ENCODE measurements at regions not wholly inside any gene's neighbourhood (a gene's known extent, or its start where the extent isn't known, plus 50 kb on each side); places are given as distances from the start of the nearest gene placed in this dataset.

DNA sequence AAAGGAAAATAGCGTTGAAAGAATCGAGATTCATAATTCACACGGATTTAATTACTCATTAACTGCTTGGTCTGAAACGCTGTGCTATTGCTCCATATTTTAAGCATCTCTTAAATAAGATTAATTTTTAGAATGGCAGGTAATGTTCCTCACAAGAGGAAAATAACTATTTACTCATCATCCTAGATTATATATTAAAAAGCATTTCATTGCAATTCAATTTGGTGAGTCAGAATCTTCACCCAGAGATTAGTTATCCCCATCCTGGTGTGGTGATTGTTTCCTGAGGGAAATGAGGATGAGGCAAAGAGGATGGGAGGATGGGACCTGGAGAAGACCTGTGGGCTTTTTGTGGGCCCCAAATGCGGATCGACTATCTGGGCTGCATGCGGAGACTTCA is 145.5 kb upstream of the MAP1B start:
- H3K9ac ChIP-seq (ENCODE audit: low read depth, low read length), result no peak overlapping the region
- H3K36me3 ChIP-seq (ENCODE audit: insufficient read depth, low read depth, low read length), result no peaks in the 10 kb centered on the region
- H3K27ac ChIP-seq (ENCODE audit: low read length), result no peak overlapping the region
- H3K4me3 ChIP-seq (ENCODE audit: low read length), result no peak overlapping the region
- H3K27me3 ChIP-seq (ENCODE audit: insufficient read depth, low read length), result no peaks in the 10 kb centered on the region
- H3K9me3 ChIP-seq (ENCODE audit: insufficient read depth, low read depth, low read length), result no peaks in the 10 kb centered on the region; the same call in 1 of the 2 replicates
- peaks cover 4% of the 10 kb centered on the region for H3K4me1 ChIP-seq (ENCODE audit: insufficient read depth, low read length)

DNA sequence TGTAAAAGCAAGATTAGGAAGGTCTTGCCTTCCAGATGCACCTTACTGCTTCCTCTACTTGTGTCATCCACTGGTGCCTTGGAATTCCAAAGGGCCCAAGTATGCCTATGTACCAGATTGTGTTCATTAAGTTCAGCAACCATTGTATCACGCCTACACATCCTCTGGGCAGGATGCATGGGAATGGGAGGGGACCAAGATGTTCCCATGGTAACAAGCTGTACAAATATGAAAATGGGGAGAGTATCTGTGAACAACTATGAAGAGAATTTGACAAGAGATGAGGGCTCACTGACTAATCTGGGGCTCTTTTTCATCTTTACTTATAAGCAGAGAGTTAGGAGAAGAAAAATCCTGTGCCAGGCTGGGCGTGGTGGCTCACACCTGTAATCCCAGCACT is 137.8 kb upstream of the MAP1B start:
- Histone ChIP-seq H3K4me3 (ENCODE audit: low read length) (no peak overlapping the region), H3K4me1 (ENCODE audit: insufficient read depth, low read length) (no peaks in the 10 kb centered on the region), H3K27me3 (ENCODE audit: insufficient read depth, low read length) (no peaks in the 10 kb centered on the region), H3K36me3 (ENCODE audit: insufficient read depth, low read depth, low read length) (no peaks in the 10 kb centered on the region), H3K9me3 (ENCODE audit: insufficient read depth, low read depth, low read length) (no peaks in the 10 kb centered on the region; the same call in 1 of the 2 replicates), H3K27ac (ENCODE audit: low read length) (no peak overlapping the region), H3K9ac (ENCODE audit: low read depth, low read length) (no peak overlapping the region)

DNA sequence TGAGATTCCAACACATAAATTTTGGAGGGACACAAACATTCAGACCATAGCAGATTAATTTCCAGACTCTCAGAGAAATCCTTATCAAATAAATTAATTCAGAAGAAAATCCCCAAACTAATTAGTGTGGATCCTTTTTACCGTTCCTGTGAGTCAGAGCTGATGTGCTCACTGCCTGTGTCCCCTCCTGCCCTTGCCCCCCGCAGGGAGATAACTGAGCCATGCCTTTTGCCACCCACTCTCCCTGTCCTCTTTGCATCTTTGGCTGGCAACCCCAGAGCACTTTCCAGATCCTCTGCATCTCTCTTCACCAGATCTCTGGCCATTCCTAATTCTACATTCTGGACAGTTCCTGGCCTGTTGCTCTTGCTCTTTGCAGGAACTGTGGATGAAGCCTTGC is 135.4 kb upstream of the MAP1B start:
- no peak overlapping the region for H3K27ac ChIP-seq (ENCODE audit: low read length)
- H3K9me3 ChIP-seq (ENCODE audit: insufficient read depth, low read depth, low read length), result no peaks in the 10 kb centered on the region
- H3K36me3 ChIP-seq (ENCODE audit: insufficient read depth, low read depth, low read length), result no peaks in the 10 kb centered on the region
- H3K9ac ChIP-seq (ENCODE audit: low read depth, low read length), result no peak overlapping the region
- H3K4me1 ChIP-seq (ENCODE audit: insufficient read depth, low read length), result no peaks in the 10 kb centered on the region
- H3K4me3 ChIP-seq (ENCODE audit: low read length), result no peak overlapping the region
- no peaks in the 10 kb centered on the region for H3K27me3 ChIP-seq (ENCODE audit: insufficient read depth, low read length)

DNA sequence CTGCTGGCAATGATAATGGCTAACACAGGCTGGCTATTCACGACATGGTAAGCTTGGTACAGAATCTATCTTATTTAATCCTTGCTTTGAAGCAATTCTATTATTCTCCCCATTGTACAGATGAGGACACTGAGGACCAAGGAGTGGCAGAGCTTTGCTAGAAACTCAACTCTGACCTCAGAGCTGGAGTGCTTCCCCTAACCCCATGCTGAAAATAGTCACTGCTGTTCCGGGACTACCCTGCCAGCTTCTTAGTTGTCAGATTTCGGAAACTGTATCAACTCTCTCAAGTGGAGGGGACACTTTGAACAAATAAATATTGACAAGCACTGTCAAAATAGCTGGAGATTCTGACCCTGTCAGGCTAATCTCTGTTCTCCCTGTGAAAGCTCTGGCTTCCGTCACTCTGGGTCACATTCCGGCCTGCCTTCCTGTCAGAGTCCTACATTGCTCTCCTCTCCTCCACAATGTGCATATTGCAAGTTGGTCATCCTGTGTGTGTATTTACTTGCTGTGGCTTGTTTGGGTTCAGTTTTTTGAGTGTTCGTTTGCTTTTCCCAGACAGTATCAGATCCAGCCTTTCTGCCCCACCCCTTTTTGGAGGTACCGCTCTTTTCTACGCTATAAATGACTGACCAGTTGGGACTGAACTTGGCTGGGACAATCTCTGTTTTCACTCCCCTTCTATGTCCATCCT is 134.3 kb upstream of the MAP1B start:
- Histone ChIP-seq H3K27ac (ENCODE audit: low read length) (no peak overlapping the region), H3K9me3 (ENCODE audit: insufficient read depth, low read depth, low read length) (no peaks in the 10 kb centered on the region), H3K9ac (ENCODE audit: low read depth, low read length) (no peak overlapping the region), H3K27me3 (ENCODE audit: insufficient read depth, low read length) (no peaks in the 10 kb centered on the region), H3K36me3 (ENCODE audit: insufficient read depth, low read depth, low read length) (no peaks in the 10 kb centered on the region), H3K4me3 (ENCODE audit: low read length) (no peak overlapping the region), H3K4me1 (ENCODE audit: insufficient read depth, low read length) (no peaks in the 10 kb centered on the region)

DNA sequence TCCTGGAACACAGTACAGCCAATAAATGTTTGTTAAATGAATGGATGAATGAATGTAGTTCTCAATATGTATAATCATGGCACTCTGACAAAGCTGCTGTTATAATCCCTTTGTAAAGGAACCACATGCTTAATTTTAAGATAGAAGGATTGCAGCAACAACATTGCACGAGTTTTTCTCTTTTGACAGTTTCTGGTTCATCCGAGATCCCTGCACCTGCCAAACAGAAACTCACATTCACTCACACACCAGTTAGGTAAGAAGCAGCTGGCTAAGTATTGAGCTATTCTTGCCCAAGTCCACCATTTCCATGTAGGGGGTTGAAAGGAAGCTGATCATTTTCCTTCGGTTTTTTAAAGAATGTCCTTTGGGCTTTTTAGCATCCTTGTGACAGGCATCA is 133.7 kb upstream of the MAP1B start:
- no peaks in the 10 kb centered on the region for H3K9me3 ChIP-seq (ENCODE audit: insufficient read depth, low read depth, low read length)
- H3K27ac ChIP-seq (ENCODE audit: low read length), result no peak overlapping the region
- no peak overlapping the region for H3K4me3 ChIP-seq (ENCODE audit: low read length)
- no peaks in the 10 kb centered on the region for H3K27me3 ChIP-seq (ENCODE audit: insufficient read depth, low read length)
- no peaks in the 10 kb centered on the region for H3K36me3 ChIP-seq (ENCODE audit: insufficient read depth, low read depth, low read length)
- no peak overlapping the region for H3K9ac ChIP-seq (ENCODE audit: low read depth, low read length)
- no peaks in the 10 kb centered on the region for H3K4me1 ChIP-seq (ENCODE audit: insufficient read depth, low read length)

DNA sequence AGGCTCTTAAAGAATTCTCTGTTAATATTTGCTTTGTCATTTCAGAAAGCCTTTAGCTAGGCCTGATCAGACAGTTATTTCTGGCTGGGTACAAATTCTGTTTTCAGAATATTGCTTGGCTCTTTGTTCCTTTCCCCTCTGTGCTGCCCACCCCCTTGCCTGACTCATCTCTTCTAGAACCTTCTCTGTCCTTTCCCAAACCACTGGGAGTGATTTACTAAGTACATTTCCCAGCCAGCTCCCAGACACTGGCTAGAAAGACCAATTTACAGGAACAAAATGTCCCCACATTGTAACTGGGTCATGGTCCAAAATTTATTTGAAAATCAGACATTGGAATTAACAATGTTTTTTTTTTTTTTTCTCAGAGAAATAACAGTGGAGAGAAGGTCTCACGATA is 133.1 kb upstream of the MAP1B start:
- no peak overlapping the region for H3K27ac ChIP-seq (ENCODE audit: low read length)
- no peak overlapping the region for H3K9ac ChIP-seq (ENCODE audit: low read depth, low read length)
- H3K4me1 ChIP-seq (ENCODE audit: insufficient read depth, low read length), result no peaks in the 10 kb centered on the region
- no peaks in the 10 kb centered on the region for H3K9me3 ChIP-seq (ENCODE audit: insufficient read depth, low read depth, low read length)
- H3K27me3 ChIP-seq (ENCODE audit: insufficient read depth, low read length), result no peaks in the 10 kb centered on the region
- no peaks in the 10 kb centered on the region for H3K36me3 ChIP-seq (ENCODE audit: insufficient read depth, low read depth, low read length)
- no peak overlapping the region for H3K4me3 ChIP-seq (ENCODE audit: low read length)

DNA sequence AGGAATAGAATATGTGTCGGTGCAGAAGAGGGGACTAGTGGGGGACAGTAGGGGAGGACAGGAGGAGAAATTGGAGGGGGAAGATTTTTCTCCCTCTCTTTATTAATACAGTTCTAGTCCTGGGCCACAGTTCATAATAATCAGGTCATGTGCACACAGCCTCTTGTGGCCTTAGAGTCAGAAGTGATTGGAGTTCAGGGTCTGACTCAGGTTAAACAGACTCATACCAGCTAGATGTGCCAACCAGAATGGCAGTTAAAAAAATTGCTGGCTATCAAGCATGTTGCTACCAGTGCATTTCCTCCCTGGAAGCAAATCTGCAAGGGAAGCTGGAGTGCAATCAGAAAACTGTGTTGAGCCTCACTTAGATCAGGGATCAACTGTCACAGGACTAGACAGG is 132.7 kb upstream of the MAP1B start:
- Histone ChIP-seq H3K27me3 (ENCODE audit: insufficient read depth, low read length) (no peaks in the 10 kb centered on the region), H3K4me1 (ENCODE audit: insufficient read depth, low read length) (no peaks in the 10 kb centered on the region), H3K4me3 (ENCODE audit: low read length) (no peak overlapping the region), H3K9ac (ENCODE audit: low read depth, low read length) (no peak overlapping the region), H3K36me3 (ENCODE audit: insufficient read depth, low read depth, low read length) (no peaks in the 10 kb centered on the region), H3K27ac (ENCODE audit: low read length) (no peak overlapping the region), H3K9me3 (ENCODE audit: insufficient read depth, low read depth, low read length) (no peaks in the 10 kb centered on the region)

DNA sequence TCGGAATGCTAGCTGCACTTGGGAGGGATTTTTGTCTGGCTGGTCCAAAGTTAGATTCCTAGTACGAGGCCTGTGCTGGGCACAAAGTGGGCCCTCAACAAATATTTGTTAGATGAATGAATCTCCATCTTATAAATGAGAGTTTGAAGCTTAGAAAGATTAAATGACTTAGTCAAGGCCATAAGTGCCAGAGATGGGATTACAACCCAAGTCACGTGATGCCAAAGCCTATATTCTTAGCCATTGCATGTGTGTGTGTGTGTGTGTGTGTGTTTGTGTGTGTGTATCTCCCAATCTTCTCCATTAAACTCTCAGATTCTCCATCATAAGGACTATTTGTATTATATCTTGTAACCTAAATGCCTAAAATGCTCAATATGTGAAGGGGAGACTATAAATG is 130.8 kb upstream of the MAP1B start:
- Histone ChIP-seq H3K9ac (ENCODE audit: low read depth, low read length) (no peak overlapping the region), H3K27ac (ENCODE audit: low read length) (no peak overlapping the region), H3K9me3 (ENCODE audit: insufficient read depth, low read depth, low read length) (peaks cover 2% of the 10 kb centered on the region; the same call in 1 of the 2 replicates), H3K4me1 (ENCODE audit: insufficient read depth, low read length) (no peaks in the 10 kb centered on the region), H3K4me3 (ENCODE audit: low read length) (no peak overlapping the region), H3K36me3 (ENCODE audit: insufficient read depth, low read depth, low read length) (no peaks in the 10 kb centered on the region), H3K27me3 (ENCODE audit: insufficient read depth, low read length) (no peaks in the 10 kb centered on the region)

DNA sequence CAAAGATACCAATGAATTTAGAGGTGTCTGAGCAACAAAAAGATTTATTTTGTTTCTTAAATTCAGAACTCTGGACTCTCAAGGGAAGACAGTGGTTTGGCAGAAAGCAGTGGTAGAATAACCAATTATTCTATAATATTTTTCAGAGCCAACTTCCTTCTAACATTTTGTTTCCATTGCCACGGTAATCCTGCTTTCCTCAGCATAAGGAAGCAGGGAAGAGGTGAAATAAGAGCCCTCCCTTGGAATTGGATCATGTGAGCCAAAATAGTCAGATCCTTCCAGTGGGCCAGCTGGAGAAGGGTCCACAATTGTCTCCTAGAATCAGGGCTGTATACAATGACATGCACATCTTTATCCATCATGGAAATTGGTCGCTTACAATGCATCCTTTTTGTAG is 130.0 kb upstream of the MAP1B start:
- peaks cover 9% of the 10 kb centered on the region; the same call in 1 of the 2 replicates for H3K9me3 ChIP-seq (ENCODE audit: insufficient read depth, low read depth, low read length)
- no peak overlapping the region for H3K4me3 ChIP-seq (ENCODE audit: low read length)
- no peaks in the 10 kb centered on the region for H3K27me3 ChIP-seq (ENCODE audit: insufficient read depth, low read length)
- H3K27ac ChIP-seq (ENCODE audit: low read length), result no peak overlapping the region
- H3K9ac ChIP-seq (ENCODE audit: low read depth, low read length), result no peak overlapping the region
- H3K36me3 ChIP-seq (ENCODE audit: insufficient read depth, low read depth, low read length), result no peaks in the 10 kb centered on the region
- H3K4me1 ChIP-seq (ENCODE audit: insufficient read depth, low read length), result no peaks in the 10 kb centered on the region

DNA sequence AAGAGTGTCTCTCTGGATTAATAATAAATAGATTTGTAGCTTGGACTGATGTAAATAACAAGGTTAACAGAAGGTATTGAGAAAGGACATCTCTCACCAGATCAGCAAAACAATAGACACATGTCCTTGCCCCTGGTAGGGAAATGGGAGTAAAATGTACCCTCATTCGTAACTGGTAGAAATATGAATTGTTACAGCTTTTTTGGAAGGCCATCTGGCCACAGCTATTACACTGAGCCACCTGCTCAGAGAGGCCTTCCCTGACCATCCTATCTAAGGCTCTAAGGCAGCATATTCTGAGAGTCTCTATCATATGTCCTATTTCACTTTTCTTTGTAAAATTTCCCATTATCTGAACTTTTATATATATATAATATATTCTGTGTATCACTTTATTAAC is 129.1 kb upstream of the MAP1B start:
- H3K27ac ChIP-seq (ENCODE audit: low read length), result no peak overlapping the region
- peaks cover 10% of the 10 kb centered on the region; the same call in 1 of the 2 replicates for H3K9me3 ChIP-seq (ENCODE audit: insufficient read depth, low read depth, low read length)
- H3K36me3 ChIP-seq (ENCODE audit: insufficient read depth, low read depth, low read length), result no peaks in the 10 kb centered on the region
- H3K27me3 ChIP-seq (ENCODE audit: insufficient read depth, low read length), result no peaks in the 10 kb centered on the region
- H3K4me3 ChIP-seq (ENCODE audit: low read length), result no peak overlapping the region
- H3K9ac ChIP-seq (ENCODE audit: low read depth, low read length), result no peak overlapping the region
- no peaks in the 10 kb centered on the region for H3K4me1 ChIP-seq (ENCODE audit: insufficient read depth, low read length)

DNA sequence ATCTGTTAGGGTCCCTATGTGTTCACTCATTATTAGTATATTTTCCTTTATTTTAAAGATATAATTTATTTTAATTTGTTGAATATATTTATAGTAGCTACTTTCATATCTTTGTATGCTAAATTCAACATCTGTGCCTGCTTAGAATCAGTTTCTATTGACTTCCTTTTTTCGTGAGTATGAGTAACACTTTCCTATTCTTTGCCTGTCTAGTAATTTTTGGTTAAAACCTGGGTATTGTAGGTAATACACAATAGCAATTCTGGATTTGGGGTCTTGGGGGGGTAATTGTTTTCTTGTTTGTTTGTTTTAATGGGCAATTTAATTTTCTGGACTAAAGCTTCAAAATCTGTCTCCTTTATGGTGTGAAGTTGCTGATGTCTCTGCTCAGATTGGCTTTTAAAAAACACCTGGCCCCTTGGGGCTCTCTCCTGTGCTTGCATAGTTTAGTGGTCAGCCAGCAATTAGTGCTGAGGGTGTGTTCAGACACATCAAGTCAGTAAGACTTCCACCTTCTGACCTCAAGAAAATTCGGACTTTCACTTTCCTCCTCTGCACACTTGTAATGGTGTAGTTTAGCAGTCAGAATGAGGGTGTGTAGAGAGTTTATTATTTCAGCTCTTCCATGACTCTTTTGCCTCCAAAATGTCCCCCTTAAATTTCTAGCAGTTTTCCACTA is 124.4 kb upstream of the MAP1B start:
- H3K27me3 ChIP-seq (ENCODE audit: insufficient read depth, low read length), result no peaks in the 10 kb centered on the region
- H3K36me3 ChIP-seq (ENCODE audit: insufficient read depth, low read depth, low read length), result no peaks in the 10 kb centered on the region
- H3K4me3 ChIP-seq (ENCODE audit: low read length), result no peak overlapping the region
- no peak overlapping the region for H3K27ac ChIP-seq (ENCODE audit: low read length)
- H3K9me3 ChIP-seq (ENCODE audit: insufficient read depth, low read depth, low read length), result peaks cover 10% of the 10 kb centered on the region; the same call in 1 of the 2 replicates
- H3K9ac ChIP-seq (ENCODE audit: low read depth, low read length), result no peak overlapping the region
- H3K4me1 ChIP-seq (ENCODE audit: insufficient read depth, low read length), result no peaks in the 10 kb centered on the region

DNA sequence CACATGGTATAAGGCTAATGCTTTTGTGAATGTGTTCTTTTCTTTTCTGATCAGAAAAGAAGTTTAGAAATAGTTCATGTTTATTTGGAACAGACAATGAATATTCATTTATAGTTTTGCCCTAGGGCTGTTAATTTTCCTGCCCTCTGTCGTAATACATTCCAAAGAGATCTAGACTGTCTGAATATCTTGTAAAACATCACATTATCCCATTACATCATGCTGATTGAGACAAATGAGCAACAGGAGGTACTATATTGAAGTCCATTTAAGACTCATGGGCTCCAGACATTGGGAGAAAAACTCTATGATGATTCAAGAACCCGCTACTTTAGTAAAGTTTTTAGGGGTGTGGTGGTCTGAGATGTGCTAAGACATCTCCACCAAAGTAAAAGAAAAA is 121.2 kb upstream of the MAP1B start:
- no peak overlapping the region for H3K9ac ChIP-seq (ENCODE audit: low read depth, low read length)
- no peaks in the 10 kb centered on the region for H3K27me3 ChIP-seq (ENCODE audit: insufficient read depth, low read length)
- no peak overlapping the region for H3K27ac ChIP-seq (ENCODE audit: low read length)
- no peak overlapping the region for H3K4me3 ChIP-seq (ENCODE audit: low read length)
- no peaks in the 10 kb centered on the region for H3K36me3 ChIP-seq (ENCODE audit: insufficient read depth, low read depth, low read length)
- H3K9me3 ChIP-seq (ENCODE audit: insufficient read depth, low read depth, low read length), result peaks cover 10% of the 10 kb centered on the region; the same call in 1 of the 2 replicates
- H3K4me1 ChIP-seq (ENCODE audit: insufficient read depth, low read length), result no peaks in the 10 kb centered on the region

Measured in iPS-20b (cell line).